Left ventricle myocardium superior (tissue), 1 donor: ENCODE measurements at regions not wholly inside any gene's neighbourhood (a gene's known extent, or its start where the extent isn't known, plus 50 kb on each side); places are given as distances from the start of the nearest gene placed in this dataset.
A peak's percentile ranks its signal among the peaks of the same experiment; 100 is the strongest.
"Not testable (repeated sequence)": the region's sequence is repeated elsewhere in the genome, so short reads cannot be mapped to it uniquely, and the experiment has no call there.

Source experiments
- ATAC-seq: fragments of 200-7000 bp; cut with Tn5 transposase; one replicate; pipeline ENCODE4 v1.9.1; 2020; ENCODE audit warnings: mild to moderate bottlenecking, moderate library complexity
- DNase-seq: peaks from one replicate; pipeline ENCODE4 v3.0.0-alpha.2; 2020
- intact Hi-C: fragments of 100-400 bp; cut with micrococcal nuclease; formaldehyde crosslinking; loops from one replicate; pipeline ENCODE4 v1.11.0; 2022
- donor health status: DM: no; HTN: yes; CAD: no; lungs with severe emphysema.

DNA sequence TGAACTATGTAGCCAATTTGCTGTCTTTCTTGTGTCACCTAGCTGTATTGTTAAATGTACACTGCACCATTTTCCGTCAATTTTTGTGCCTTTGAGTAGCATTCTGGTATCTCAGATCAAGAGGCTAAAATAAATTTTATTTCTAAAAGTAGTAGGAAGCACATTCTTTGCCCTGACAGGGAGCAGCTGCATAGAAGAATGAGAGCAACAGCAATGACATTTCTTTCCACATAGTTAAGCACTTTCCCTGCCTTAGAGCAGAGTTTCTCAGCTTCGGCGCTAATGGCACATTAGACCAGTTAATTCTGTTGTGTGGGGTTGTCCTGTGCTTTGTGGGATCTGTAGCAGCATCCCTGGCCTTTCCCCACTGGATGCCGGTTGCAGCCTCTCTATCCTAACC lies 173.9 kb downstream of the CHIC2 start:
- ATAC-seq (no peak), DNase-seq (no peak)
- intact Hi-C loops, result no loop called here

DNA sequence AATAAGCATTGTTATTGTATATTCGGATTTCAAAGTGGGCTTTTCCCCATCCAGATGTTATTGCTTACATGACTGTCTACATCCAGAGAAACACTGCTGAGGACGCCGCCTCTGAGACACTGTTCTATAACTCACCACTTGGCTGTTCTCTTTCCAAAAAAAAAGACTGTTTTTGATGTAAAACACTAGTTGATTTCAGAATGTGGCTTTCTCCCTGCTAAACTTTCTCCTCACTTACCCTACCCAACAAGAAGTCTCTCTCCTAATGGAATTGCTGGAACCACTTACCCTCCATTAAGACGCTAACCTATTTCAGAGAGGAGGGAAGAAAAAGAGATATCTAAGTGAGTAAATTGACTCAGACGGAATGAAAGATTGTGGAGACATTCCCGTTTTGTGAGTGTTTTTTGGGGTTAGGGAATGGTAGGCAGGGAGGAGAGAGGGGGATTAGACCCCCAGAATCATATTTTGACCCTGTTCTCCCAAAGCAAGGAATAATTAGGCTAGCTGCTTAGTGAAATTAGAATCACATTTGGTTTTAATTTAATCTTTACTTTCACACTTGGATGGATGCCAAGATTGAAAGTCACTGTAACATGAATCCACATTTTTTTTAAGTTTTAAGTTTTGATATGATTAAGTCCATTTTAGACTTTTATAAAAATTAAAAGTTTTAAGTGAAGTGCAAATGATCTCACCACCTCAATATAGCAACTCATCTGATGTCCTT lies 174.9 kb downstream of the CHIC2 start:
- DNase-seq (no peak), ATAC-seq (peak; percentile 11)
- intact Hi-C loops, result no loop called here

DNA sequence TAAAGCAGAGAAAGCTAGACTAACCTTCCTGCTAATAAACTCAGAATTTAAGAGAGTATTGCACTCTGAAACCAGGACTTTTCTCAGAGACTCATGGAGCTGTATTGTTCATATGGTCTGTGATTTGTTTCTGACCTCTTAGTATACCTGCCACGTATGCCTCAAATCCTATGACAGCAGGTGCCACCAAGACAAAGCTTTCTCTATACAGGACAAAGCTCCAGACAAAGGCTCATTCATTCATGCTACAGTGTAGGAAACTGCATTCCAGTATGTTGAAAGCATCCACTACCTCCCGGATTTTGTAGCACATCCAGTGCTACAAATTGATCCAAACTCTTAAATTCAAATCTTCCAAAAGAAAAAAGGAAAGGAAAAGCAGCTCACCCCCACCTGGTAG lies 178.3 kb downstream of the CHIC2 start:
- ATAC-seq (no peak), DNase-seq (no peak)
- intact Hi-C loops, result no loop called here

DNA sequence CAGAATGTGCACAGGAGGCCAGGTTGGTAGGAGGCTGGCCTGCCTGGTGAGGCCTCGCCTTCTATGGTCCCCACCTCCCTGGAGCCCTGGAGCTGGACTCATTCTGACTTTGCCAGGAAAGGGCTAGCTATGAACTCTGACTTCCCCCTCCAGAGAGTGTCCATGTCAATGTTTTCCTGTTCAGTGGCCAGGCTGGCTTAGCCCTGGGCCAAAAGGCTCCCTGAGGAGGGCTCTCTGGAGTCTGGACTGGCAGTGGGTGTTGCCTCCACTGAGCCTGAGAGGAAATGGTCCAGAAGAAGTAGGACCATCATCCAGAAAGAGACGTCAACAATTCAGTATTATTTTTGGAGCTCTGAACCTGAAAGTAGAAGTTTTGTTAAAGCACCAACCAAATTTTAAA lies 178.7 kb downstream of the CHIC2 start:
- intact Hi-C loops, result no loop called here
- ATAC-seq (peak; percentile 99), DNase-seq (peak; percentile 77)

DNA sequence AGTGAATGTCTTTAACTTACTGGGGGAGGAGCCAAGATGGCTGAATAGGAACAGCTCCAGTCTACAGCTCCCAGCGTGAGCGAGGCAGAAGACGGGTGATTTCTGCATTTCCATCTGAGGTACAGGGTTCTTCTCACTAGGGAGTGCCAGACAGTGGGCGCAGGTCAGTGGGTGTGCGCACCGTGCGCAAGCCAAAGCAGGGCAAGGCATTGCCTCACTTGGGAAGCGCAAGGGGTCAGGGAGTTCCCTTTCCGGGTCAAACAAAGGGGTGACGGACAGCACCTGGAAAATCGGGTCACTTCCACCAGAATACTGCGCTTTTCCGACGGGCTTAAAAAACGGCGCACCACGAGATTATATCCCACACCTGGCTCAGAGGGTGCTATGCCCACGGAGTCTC lies 187.3 kb downstream of the CHIC2 start:
- DNase-seq, intact Hi-C loops, ATAC-seq: not testable (repeated sequence)

DNA sequence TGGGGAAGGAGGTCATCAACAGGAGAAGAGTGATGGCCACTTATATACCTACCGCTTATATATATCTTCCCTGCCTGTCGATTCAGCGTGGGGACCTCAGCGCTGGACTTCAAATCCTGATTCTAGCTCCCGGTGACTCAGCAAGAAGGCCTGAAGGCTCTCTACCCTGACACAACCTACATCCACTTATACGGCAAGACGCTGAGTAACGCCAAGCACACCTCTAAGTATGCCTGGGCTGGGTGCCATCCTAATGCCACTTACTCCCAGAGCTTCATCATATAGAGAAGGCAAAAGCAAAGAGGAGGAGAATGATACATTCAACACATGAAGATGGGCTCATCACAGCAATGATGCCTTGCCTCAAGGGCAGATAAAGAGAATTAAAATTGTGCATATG lies 198.3 kb downstream of the CHIC2 start:
- intact Hi-C loops, result no loop called here
- no peak for ATAC-seq
- no peak for DNase-seq

DNA sequence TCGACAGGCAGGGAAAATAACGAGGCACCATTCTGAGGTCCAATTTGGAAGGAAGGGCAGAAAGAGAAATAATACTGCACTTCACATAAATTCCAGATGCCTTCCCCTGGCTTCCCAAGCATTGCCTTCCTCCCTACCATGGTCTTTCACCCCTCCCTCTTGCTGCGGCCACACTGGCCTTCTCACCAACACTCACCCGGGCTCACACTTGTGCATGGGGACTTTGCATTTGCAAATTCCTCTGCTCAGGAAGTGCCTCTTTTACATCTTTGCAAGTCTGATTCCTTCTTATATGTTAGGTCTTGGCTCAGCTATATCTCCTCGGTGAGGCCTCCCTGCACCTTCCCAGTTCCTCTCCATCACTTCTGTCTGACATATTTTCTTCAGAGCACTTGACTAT lies 199.4 kb downstream of the CHIC2 start:
- intact Hi-C loops, result no loop called here
- no peak for DNase-seq
- ATAC-seq, result no peak

DNA sequence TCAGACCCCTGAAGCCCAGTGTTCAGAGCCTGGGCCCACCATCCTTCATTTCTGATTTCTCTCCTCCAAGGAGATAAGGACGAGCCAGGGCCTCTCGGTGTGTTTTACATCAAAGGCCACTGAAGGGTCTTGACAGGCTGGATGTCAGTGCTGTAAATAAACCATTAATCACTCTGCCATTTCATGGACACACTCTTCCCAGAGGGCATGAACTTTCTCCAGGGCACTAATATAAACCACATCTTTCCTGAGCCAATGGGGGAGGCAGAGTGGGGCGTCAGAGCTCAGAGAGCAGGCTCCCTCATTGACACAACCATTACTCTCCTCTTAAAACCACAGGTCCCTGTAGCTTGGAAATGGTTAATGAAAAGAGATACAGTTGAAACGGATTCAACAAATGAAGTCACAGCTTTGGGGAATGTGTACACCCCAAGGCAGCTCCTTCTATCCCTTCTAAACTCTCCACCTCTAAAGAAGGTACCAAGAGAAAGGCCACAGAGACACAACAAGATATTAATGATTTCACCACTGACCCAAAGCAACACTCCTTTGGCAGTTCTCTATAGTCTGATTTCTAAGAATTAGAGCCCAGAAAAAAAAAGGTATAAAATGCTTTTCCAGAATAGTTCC lies 200.6 kb downstream of the CHIC2 start:
- peak; percentile 80 for ATAC-seq
- DNase-seq, result peak; percentile 47

DNA sequence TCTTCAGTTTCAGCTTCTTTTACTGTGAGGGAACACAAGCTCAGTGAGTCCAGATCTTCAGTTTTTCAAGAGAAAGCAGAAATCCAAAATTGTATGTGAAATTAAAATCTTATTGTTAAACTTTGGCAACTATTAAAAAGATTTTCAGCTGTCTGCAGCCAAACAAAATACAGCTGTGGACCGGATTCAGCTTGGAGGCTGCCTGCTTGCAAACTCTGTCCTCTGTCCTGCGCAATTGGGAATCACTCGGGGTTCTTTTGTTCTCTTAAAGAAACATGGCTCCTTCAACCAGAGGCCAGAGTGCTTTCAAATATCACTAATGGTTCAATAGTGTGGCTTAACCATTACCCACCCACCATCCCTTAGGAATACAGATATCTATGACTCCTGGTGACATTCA lies 201.2 kb downstream of the CHIC2 start:
- intact Hi-C loops, result no loop called here
- peak; percentile 43 for DNase-seq
- peak; percentile 82 for ATAC-seq

More for the DNA sequence above, 200.6 kb downstream of the CHIC2 start:
- intact Hi-C loops, result no loop called here

DNA sequence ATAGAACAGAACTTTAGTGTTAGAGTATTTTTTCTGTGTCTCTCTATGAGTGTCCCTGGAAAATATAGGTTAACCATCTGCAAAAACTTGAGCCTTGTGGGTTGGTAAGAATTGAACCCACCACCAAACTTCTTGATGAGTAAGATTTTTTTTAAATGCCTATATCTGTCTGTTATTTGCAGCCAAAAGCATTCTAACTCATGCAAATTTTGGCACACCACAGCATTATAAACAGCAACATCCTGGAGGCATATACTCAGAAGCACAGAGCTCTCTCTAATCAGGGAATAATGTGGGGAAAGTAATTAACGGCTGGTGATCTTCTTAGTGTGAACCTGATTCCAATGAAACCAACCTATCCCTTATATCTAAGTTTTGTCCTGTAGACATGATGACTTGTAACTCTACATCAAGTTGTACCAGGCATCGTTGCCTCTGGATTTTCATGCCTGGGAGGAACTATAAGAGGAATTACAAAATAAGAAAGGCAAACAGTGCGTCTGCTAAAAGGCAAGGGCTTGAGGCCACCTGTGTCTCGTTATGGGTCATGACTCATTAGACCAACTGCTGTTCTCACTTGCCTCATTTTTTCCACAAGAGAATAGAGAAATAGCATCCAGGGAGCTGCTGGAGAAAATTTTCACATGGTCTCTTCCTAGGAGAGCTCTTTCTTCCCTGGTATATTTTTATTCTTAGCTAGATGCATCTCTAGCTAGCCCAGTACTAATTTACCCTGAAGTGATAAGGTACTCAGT lies 202.4 kb downstream of the CHIC2 start:
- ATAC-seq (peak; percentile 75), DNase-seq (peak; percentile 35)
- intact Hi-C loops, result no loop called here

DNA sequence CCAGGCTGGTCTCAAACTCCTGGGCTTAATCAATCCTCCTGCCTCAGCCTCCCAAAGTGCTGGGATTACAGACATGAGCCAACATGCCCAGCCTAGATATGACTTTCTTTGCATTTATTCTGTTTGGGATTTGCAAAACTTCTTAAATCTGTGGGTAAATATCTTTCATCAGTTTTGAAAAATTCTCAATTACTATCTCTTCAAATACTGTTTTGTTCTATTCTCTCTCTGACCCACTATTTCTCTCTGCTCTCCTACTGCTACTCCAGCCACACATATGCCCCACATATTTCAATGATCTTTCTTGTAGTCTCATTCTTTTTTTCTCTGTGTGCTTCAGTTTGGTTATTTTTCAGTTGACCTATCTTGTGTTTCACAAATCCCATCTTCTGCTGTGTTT lies 205.1 kb downstream of the CHIC2 start:
- ATAC-seq, result no peak
- DNase-seq, result no peak
- intact Hi-C loops, result no loop called here

DNA sequence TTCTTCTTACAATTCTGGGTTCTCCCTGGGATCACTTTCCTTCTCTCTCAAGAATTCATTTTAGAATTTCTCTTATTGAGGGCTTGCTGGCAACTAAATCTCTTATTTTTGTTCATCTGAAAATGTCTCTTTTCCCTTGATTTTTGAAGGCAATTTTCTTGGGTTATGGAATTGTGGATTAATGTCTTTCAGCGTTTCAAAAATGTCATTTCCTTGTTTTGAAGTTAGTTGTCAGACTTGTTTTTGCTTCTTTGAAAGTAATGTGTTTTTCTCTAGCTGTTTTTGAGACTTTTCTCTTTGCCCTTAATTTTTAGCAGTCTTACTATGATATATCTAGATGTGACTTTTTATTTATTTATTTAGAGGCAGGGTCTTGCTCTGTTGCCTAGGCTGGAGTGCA lies 205.7 kb downstream of the CHIC2 start:
- intact Hi-C loops, result no loop called here
- ATAC-seq, result no peak
- DNase-seq, result no peak

DNA sequence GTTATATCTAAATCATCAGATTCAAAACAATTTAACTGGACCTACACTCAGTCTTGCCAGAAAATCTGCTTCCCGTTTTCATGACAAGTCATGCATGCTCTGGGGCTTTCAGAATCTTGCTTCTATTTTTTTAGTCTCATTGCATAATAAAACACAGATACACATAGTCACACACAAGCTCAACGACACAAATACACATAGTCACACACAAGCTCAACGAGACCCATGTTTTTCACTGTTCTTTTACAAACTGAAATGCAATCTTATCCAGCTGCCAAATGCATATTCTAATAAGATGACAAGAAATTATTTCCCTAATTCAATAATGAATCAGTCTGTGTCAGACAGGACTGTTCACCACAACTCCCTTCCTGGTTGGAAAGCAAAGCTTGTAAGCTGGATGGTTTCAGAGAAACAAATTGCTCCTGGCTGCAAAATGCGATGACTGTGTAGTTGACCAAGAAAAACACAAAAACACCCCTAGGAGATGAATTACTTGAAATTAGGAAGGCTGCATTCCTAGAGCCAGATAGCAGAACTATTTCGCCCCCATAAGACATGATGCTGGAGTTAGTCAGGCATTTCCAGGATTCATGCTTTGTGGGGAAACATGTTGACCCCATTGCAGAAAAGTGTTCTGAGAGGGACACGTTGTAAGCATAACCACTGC lies 208.7 kb downstream of the CHIC2 start:
- DNase-seq (no peak), ATAC-seq (peak; percentile 86)
- intact Hi-C loops, result no loop called here

DNA sequence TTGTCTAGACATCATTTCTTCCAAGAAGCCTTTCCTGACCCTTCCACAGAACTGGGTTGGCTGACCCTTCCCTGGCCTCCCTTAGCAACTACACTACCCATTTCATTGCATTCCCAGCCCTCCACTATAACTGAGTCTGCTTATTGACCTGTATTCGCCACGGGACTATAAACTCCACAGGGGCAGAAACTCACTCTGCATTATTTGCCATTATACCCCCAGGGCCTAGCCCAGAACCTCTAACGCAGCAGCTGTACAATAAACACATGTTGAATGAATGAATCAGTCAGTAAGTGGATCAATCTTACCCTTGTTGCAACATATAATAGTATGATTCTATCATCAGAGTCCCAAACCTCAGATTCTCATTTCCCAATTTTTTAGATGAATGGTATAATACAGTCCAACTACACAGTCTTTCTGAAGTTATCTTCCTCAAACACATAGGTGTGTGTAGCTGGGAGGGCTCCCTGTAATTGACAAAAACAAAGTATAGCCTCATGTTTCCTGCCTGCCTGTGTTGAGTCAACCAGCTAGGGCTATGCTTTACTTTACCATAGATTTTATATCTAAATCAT lies 209.3 kb downstream of the CHIC2 start:
- DNase-seq (no peak), ATAC-seq (peak; percentile 42)
- intact Hi-C loops, result no loop called here

DNA sequence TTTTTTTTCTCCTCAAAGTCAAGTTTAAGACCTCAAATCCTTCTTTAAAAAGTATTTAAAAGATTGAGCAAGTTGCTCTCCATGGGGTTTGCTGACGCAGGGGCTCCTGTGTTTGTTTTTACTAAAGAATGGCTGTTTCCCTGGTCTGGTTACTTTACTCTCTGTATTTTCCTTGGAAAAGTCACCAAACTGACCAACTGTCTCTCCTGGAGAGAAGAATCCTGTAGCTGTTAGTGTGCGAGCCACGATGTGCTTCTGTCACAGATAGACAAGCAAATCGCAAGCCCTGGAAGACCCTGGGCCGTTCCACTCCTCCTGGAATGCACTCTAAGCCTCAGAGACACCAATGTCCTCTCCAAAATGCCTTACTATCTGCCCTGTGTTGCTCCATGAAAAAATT lies 212.1 kb downstream of the CHIC2 start:
- ATAC-seq, result peak; percentile 56
- DNase-seq, result peak; percentile 45
- intact Hi-C loops, result no loop called here

DNA sequence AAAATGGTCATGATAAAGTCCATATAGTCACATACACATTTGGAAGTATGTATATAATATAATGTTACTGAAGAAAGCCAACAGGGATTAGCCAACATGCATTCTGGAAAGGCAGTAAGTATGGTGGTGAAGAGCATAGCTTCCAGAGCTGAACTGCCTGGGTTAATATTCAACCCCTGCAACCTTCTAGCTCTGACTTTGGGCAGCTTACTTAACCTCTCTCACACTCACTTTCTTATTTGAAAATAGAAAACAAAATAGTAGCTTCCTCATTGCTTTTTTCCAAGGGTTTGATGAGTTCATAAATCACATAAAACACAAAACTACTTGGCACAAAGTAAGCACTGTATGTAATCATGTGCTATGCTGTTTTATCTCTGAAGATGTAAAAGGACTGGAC lies 216.4 kb downstream of the CHIC2 start:
- intact Hi-C loops, result no loop called here
- DNase-seq (no peak), ATAC-seq (no peak)

DNA sequence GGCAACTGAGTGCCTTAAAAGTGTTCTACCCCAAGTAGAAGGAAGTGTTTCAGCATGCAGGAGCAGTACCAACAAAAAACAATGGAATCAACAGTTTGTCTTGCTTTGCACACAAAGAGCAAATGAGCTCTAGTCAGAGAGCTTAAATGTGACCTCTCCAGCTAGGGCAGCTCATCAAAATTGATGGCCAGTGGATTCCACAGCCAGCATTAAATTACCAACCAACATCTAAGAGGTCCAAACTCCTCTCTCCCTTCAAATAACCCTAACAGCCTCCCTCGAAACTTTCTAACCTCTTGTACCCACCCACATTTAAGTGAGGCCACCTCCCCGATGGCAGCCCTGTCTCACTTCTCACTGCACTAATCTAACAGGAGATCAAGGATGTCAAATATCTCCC lies 219.9 kb downstream of the CHIC2 start:
- no peak for DNase-seq
- no peak for ATAC-seq
- intact Hi-C loops, result no loop called here

DNA sequence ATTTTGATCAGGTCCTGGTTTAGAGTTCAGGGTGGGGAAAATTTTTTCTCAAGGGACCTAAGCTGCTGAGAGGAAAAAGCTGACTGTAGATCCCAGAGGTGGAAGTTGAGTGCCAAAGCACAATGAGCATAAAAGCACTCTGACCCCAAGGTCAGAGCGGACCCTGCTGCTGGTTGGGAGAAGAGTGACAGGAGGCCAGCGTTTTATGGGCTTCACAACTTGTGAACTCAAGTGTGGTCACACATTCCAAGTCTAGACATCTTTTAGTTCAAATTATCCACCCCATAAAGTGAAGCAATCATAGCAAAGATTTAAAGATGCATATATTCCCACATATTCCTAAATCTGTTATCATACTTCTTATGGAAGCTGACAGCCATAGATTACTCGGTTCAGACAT lies 220.3 kb downstream of the CHIC2 start:
- DNase-seq (no peak), ATAC-seq (no peak)
- intact Hi-C loops, result no loop called here

DNA sequence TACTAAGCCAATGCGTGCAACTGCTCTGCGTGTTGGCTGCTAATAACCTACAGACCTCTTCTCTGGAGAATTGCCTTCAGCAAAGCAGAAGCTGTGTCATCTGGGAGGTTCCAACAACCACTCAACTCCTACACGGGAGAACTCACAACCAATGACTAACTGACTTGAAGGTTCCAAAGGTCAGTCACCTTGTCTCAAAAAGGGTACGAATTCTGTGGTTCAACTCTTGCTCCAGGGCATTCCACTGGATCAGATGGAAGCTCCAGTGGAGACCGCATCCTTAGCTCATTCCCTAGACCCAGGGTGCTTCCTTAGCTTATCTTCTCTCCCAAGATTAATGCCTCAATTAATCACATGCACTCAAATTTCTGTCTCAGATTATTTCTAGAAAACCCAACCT lies 222.7 kb downstream of the CHIC2 start:
- ATAC-seq, result no peak
- intact Hi-C loops, result no loop called here
- DNase-seq, result no peak

DNA sequence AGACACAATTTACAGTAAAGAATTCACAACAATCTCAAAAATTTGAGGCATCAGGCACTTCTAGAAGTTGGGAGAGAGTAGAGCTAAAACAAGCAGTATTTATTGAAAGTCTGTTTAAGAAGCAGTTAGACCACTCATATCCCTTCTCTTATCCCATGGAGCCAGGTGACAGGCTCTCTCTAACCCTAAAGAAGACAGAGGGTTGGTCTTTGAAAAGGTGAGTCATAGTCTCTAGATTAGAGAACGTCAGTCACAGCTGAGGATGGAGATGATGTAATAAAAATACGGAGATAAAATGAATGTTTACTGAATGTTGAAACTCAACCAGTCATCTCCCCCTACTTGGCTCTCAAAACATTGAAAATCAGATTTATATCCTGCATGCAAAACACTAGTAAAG lies 223.8 kb downstream of the CHIC2 start:
- intact Hi-C loops, result no loop called here
- ATAC-seq, result no peak

More for the DNA sequence above, 223.8 kb downstream of the CHIC2 start:
- DNase-seq, result no peak
